Stimulated activated CD8-positive, alpha-beta memory T cell treated with anti-CD3 and anti-CD28 coated beads, Interleukin-12 subunit alpha, Interleukin-12 subunit beta, amount 100 ng/mL, for 24 hours (primary cell): ENCODE measurements at regions not wholly inside any gene's neighbourhood (a gene's known extent, or its start where the extent isn't known, plus 50 kb on each side); places are given as distances from the start of the nearest gene placed in this dataset.

Experiments used
- DNase-seq: peaks from one replicate; pipeline ENCODE4 v3.0.0-alpha.2; 2020; ENCODE audit errors: extremely low read depth

DNA sequence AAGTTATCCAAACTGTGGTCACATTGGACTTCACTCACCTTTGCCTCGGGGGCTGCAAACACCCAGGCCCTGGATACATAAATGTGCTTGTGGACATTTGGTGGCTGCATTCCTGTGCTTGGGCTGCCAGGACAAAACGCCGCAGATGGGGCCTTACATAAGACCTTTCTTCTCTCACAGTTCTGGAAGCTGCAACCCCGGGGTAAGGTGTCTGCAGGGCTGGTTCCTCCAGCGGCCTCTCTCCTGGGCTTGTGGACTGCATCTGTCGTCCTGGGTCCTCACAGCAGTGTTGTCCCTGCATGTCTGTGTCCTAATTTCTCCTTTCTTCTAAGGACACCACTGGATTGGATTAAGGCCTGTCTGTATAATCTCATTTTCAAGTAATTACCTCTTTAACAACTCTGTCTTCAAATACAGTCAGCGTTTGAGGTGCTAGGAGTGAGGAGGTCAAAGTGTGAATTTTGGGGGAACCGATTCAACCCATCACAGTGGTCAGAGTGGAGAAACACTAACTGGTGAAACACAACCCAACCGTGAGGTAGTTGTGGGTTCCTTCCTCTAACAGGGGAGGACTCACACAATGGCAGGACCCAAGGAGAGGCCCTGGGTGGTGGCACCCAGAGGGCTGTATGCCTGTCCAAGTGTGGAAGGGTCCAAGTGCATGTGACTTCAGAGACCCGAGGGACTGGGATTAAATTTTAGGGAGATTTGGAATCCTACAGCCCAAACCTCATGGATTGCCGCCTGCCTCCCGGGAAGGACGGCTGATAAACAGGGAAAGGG, 415.6 kb downstream of the IRX2 start:
- no peak for DNase-seq

DNA sequence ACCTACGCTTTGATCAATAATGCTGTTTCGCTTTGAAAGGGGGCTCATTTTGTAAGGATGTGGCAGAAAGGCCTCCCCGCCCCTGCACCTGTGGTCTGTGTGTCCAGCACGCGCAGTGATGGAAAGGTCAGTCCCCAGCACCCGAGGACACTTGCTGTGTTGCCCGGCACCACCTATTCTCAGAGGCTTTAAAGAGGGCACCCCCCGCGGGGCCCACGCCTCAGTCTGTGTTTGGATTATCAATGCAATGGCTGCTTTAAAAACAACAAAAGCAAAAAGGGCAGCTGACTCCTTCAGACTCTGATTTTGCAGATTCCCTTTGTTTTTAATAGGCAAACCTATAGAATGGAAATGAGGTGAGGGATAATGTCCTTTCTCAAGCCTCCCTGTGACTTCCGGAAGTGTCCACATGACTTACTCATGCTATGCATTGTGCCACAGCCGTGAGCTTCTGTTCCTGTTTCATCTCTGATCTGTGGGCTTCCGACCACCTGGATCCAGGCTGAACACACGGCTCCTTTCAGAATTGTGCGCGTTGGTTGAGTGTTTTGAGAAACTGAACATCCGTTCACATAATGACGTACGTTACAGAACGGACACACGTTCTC, 416.2 kb downstream of the IRX2 start:
- DNase-seq, result no peak

DNA sequence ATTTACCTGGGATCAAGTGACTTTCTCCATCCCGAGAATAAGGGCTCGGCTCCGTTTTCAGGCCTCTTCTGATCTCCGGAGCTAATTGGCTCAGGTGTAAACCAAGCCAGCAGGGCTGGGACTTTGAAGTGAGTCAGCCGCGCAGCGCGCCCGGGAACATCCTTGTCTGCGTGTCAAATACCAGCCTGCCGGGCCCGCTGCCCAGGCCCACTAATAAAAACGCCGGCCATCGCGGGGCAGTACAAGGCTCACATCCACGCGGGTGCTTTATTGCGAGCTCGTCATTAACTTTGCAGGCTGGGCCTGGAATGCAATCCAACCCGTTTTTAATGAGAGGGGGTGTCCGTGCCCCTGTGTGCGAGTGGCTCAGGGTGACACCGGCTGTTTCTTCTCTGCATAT, 416.8 kb downstream of the IRX2 start:
- no peak for DNase-seq

DNA sequence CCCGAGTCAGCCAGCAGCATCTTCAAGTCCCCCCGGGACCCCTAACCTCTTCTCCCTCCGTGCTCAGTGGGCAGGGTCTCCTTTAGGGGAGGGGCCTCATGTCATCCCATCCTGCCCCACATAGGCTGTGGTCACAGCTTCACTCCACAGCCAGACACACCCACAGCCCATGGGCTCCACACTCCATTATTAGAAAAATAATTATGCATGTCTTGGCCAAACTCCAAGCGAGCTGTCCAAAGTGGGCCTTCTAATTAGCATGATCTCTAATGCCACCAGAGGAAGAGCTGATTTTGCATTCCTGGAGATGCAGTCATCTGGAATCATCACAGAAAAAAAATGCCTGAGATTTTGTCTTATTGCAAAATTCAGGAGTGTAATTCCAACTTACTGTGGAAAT, 418.2 kb downstream of the IRX2 start:
- no peak for DNase-seq

DNA sequence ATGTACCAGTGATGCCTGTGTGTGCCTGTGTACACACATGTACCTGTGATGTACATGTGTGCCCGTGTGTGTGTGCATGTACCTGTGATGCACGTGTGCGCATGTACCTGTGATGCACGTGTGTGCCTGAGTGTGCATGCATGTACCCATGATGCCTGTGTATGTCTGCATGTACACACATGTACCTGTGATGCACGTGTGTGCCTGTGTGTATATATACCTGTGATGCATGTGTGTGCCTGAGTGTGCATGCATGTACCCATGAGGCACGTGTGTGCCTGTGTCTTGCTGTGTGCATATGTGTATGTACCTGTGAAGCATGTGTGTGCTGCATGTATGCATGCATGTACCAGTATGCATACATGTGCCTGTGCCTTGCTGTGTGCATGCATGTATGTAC, 419.0 kb downstream of the IRX2 start:
- no peak for DNase-seq

DNA sequence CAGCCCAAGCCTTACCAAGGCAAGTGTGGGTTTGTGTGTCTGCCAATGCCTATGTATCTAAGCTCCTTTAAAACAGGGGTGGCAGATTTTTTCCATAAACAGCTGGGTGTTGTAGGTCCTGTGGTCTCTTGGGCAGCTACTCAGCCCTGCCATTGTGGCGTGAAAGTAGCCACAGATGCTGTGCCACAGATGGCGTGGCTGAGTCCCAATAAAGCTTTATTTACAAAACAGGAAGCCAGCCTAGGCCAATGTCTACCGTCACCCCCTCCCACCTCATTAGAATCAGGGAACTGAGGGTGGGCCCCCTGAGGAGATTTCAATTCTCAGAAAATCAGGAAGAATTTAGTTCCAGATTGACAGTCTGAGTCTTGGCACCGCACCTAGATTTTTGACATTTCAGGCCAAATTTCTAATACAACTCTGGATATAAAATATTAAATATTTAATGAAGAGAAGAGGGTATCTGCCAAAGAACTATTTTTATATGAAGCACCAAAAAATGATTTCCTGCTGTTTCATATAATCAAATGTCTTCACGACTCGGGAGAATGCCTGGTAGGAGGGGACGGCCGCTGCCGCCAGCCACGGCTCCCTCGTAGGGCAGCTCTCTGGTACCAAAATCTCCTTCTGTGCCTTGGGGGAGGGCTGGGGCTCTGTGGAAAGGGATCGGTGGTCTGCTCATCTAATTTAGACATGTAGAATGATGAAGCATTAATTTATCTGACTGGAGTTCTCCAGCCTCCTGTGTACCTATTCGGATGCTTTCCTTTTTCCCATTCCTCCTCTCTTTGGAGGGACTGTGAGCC, 420.9 kb downstream of the IRX2 start:
- no peak for DNase-seq

DNA sequence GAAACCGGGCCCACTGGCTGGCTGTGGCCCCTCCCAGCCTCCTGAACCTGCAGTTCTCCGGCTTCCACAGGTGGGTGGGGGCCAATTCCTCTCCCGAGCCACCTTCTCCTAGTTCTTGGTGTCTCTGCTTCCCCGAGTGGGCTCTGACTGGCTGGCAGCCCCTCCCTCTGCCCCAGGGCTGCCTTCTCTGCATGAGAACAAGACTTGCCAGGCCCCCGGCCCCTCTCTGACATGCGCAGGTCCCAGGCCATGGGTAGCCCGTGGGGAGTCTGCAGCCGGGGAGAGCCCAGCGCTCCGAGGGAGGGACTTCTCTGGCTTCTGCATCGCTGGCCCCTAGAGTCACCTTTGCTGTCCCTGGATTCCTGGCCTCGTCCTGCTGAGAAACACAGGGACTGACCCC, 421.7 kb downstream of the IRX2 start:
- DNase-seq, result no peak

DNA sequence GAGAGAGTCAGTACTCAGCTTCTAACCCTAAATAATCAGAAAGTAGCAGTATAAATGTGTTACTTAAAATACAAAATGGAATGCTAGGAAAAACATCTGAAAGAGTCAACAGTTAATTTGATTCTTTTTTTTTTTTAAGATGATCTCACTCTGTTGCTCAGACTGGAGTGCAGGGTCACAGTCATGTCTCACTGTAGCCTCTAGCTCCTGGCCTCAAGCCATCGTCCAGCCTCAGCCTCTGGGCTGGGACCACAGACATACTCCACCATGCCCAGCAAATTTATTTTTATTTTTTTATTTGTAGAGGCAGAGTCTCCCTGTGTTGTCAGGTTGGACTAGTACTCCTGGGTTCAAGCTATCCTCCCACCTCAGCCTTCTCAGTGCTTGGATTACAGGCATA, 424.9 kb downstream of the IRX2 start:
- DNase-seq, result no peak

DNA sequence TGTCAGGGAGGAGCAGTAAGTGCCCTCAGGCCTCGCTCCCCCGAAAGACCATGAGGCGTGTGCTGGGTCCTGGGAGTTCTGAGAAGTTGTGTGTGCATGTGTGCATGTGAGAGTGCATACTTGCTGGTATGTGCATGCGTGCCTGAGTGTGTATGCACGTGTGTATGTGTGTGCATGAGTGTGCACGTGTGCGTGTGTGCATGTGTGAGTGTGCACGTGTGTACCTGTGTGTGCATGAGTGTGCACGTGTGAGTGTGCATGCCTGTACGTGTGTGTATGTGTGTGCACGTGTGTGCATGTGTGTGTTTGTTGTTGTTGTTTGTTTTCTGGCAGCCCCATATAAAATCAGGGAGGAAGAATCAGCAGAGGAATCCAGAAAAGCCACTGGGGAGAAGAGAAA, 426.7 kb downstream of the IRX2 start:
- DNase-seq, result no peak

DNA sequence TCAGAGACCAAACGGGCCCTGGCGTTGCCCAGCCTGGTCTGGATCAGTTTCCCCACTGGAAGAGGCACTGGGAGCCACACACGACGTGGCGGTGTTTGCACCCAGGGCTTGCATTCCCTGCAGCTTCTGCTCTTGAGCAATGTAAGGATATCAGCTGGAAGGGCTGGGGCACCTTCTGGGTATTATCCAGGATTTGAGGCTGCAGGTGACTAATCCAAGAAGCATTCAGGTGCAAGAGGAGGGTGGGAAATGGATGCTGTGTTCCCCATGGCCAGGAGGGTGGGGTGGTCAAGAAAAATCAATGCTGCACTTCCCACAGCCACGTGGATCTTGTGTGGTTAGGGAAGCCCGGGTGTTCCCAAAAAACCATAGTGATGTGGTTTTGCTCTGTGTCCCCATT, 430.9 kb downstream of the IRX2 start:
- DNase-seq, result no peak

DNA sequence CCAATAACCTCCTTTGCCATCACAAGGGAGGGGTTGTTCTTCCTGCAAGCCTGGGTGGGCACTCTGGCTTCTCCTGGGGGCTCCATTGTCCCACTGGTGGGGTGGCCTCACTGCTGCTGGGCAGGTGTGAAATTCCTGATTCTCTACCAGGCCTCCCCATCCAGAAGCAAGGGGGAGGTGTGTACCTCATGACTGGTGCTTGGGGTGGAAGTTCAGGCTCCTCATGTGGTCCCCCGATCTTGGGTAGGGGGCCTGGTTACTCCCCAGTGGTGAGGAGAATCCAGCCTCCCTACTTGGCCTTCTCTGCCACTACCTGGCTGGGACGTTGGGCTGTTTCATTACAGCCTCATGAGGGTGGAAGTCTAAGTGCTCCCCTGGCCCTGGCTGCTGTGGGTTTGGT, 433.9 kb downstream of the IRX2 start:
- no peak for DNase-seq

DNA sequence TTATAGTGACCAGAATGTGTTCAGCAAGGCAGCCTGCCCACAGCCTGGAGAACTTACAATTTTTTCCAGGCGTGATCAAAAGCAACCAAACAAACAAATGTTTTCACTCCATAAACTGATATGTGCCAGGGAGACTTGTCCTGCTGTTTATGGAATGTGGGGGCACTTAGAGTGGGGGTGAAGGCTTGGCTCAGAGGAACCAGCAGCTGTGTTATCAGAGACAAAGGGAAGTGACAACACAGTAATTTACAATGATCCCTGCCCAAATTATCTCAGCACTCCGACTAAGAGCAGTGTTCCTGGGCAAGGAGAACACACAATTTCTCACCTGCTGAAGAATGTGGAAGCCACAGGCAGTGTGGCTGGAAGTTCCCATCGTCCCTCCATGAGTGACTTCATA, 429.1 kb upstream of the IRX4 start:
- no peak for DNase-seq

DNA sequence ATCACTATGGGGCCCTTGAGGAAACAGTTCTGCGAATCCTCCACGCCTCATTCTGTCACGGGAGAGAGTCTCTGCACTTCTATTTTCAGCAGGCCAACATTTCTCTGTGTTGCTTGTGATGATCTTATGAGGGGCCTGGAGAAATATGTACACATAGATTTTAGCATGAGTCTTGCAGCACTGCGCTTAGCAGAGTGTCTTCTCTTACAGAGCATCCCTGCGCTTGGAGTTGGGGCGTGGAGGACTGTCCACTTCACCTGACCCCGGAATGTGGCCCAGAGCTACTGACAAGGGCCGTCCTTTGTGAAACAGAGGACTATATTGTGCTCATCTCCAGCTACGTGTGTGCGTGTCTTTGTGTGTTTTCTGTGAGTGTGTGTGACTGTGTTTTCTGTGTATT, 428.2 kb upstream of the IRX4 start:
- no peak for DNase-seq

DNA sequence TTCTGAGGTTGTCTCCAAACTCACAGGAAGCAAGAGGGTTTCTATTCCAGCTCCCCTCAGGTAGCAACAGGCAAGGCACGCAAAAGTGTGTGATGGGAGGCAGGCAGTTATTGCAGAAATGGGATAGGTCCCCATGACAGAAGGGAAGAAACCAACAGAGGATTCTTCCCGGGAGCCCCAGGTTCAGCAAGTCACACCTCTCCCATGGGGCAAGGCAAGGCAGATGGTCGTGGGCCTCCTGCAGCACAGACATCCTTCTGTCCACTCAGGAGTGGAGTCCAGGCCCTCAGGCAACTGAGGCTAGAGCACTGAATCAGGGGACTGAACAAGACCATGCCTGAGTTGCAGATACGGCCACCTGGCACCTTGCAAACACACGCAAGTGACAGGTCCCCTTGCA, 424.9 kb upstream of the IRX4 start:
- DNase-seq, result no peak

DNA sequence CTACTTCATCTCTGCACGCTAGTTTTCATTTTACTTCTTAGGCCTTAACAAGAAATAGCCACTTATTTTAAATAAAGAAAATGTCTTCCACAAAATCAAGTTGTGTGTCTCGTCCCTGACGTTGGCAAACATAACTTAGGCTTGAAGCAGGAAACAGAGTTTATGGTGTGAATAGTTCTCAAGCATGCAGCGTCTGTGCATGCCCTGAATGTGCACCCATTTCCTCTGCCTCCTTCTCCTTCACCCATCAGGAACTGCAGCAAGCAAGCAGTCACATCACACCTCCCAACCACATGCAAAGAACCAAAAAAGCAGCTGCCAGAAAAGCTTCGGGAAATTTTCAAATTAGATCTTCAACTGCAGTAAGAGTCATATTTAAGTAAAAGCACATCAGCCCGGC, 424.0 kb upstream of the IRX4 start:
- DNase-seq, result no peak

DNA sequence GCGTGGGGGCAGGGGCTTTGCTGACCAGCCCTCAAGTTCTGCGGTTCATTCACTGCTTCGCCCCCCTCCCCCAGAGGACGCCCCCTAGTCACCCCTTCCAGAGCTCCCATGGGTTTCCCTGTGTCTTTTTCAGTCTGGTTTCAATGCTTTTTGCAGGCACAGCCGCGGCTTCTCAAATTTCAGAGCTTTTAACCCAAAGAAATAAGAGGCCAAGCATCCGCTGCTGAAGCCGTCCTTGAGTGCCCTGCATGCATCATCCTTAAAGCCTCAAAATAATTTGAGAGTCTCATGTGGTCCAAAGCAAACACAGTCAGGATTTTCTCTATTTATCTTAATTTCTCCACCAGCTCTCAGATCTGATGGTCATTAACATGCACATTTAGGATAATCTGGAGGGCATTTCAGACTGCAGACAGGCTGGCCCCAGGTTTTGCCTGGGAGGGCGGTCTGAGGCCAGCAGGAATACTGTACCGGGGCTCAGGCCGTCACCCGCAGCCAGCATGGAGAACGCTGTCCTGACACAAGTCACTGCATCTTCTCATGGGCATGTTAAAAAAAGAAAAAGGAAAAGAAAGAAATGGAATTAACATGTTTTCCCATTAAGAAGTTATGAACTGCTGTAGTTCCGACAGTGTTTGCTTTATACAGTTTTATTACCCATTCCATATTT, 420.8 kb upstream of the IRX4 start:
- DNase-seq, result no peak

DNA sequence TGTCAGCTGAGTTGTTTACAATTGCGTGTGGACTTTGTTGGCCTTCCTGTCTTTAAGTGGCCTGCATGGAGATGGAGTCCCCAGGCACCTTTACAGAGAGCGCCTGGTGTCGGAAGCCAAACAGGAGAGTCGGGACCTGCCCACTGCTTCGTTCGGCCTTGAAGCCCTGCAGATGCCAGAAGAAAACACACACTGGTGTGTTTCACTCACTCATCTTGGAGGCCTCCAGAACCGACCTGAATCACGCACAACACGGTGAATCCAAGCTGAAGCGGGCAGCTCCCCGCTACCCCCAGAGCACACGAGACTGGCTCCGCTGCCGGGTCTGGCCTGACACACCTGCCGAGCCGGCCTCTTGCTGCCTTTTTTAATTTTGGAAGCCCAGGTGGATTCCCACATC, 419.4 kb upstream of the IRX4 start:
- DNase-seq, result no peak

DNA sequence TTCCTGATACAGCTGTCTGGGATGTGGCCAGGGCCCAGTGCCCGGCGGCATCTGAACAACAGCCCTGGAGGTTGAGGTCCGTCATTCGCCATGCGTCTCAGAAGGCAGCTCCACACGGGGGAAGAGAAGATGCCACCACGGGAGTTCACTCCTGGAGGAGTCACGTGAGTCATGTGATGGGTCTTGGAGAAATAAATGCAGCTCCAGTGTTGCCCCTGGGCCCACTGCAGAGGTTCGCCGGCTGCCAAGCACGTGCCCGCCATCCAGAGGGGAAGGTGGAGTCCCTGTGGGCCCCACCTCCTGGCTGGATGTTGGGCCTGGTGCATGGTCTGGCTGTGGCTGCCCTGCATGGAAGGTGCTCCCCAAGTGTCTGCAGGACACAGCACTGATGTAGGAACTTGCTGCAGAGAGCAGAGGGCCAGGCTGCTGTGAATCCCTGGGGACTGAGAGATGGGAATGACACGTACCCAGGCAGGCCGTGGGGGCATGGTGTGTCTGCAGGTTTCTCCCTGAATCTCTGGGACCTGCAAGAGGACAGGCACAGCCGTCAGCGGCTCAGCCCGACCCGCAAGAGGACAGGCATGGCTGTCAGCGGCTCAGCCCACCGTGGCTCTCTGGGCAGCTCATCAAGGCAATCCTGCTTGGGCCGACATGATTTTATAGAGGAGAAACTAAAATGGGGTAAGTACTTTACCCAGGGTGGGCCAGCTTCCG, 418.3 kb upstream of the IRX4 start:
- DNase-seq, result no peak

DNA sequence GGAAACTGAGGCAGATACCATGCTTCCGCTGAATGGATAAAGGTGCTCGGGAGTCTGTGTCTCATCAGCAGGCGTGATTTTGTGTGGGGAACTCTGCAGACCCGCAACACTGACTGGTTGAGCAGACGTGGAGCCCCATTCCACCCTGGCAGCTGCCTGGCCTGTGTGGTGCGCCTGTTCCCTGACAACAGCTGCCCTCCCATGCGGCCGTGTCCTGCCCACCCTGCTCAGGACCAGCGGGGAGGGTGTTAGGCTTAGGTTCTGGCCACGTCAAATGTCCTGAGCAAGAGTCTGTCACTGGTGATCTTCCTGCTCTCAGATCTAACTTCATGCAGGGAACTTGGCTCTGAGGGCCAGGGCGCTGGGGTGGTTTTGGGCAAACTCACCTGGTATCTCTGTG, 417.7 kb upstream of the IRX4 start:
- no peak for DNase-seq

DNA sequence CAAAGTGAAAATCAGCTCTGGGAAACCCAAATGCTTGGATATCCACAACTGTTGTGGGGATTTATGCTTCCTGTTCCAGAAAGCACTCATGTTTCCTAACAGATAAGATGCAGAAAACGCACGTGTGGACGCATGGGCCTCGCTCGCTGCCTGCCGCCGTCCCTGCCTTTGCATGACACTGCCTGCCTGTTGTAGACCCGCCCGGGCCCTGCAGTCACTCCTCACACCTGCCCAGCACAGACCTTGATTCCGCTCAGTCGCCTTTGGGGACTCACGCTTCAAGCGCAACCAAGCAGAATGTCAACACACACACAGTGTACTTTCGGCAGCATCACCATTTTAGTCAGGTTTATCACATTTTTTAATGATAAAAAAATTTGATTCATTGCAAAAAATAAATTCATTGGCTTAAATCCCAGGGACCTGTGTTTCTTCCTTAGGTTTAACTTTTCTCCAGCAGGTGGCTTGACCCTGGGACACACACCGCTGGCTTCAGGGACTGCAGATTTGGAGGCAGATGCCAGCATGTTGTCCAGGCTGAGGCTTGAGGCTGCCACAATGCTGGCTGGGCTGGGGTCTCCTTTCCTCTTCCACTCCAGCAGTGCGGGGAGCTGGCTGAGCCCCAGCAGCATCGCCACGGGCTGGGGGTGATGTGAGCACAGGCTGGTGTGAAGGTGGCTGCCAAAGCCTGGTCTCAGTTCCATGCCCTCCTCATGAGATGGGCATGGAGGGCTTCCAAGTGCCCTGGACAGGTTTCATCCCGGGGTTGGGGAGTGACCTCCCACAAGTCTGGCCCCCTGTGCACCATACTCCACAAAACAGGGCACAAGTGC, 416.9 kb upstream of the IRX4 start:
- DNase-seq, result no peak

DNA sequence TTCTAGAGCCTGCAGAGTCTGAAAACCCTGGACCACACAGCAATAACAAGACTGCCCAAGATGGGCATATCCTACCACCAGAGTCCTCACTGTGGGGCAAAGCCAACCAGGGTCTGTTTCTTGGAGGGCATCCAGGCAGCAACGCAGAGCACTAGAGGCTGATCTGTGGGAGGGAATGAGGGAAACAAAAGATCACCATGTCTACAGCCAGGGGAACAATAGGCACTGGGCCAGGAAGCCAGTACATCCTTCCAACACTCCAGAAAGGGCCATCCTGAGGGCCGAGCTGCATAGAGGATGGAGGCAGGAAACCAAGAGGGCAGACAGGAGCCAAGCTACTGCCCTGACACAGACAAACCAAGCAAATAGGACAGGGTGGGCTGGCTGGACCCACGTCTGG, 416.1 kb upstream of the IRX4 start:
- no peak for DNase-seq
